ENCODE measurements at regions not wholly inside any gene's neighbourhood (a gene's known extent, or its start where the extent isn't known, plus 50 kb on each side); places are given as distances from the start of the nearest gene placed in this dataset.
"Not testable (repeated sequence)": the region's sequence is repeated elsewhere in the genome, so short reads cannot be mapped to it uniquely, and the experiment has no call there.

DNA sequence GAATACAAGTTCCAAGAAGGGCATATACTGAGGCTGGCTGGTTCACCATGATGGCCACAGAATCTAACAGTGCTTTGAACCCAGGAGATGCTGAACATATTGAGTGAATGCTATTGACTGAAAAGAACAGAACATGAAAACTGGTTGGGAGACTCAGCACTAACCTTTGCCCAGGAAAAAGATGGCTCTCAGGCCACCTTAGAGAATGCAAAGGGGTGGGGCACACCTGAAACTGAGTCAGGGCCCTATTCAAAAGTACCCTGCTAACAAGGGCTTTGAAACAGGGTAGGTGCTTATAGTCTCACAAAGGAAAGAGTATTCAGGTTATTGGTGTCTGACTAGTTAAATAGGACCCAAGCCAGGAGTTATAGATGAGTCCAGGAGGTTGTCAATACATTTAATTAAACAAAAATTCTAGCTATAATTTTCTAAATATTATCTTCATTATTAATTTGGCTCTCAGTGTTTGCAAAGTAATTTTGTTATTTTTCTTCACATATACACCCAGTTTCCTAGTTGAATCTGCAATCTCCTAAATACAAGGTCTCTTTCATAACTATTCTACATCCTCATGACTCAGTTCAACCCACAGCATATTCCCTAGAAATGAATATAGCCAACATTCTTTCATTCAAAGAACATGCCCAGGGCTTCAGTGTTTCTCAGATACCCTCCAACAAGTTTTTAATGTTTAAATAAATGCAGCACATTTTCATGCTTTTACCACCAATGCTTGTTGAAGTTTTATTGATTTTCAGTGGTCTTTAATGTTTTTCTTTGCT, 144.2 kb upstream of the RAPGEF2 start:
- no peak for DNase-seq

DNA sequence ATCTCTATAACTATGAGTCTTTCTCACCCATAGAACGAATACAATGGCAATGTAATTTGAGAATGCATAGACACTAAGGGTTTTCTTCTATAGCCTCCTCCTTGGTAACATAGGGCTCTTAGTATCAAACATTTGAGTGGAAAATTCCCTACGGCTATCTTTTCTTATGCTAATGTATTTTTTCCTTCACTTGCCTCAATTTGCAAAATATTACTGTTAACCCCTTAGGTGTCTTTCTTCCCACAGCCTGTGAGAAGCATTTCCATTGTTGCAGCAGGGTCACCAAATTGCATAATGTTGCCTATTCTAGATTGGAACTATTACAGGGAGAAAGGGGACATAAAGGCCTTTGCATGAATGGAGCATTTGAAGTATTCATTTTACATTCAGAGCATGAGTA, 140.5 kb upstream of the RAPGEF2 start:
- no peak for DNase-seq

DNA sequence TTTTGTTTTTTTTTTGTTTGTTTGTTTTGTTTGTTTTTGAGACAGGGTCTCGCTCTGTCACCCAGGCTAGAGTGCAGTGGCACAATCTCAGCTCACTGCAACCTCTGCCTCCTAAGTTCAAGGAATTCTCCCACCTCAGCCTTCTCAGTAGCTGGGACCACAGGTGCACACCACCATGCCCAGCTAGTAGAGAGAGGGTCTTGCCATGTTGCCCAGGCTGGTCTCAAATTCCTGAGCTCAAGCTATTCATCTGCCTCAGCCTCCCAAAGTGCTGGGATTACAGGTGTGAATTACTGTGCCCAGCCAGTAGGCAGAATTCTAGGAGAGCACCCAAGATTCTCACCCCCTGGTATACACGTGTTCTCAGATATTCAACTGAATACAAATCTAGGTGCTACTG, 139.6 kb upstream of the RAPGEF2 start:
- not testable (repeated sequence) for DNase-seq

DNA sequence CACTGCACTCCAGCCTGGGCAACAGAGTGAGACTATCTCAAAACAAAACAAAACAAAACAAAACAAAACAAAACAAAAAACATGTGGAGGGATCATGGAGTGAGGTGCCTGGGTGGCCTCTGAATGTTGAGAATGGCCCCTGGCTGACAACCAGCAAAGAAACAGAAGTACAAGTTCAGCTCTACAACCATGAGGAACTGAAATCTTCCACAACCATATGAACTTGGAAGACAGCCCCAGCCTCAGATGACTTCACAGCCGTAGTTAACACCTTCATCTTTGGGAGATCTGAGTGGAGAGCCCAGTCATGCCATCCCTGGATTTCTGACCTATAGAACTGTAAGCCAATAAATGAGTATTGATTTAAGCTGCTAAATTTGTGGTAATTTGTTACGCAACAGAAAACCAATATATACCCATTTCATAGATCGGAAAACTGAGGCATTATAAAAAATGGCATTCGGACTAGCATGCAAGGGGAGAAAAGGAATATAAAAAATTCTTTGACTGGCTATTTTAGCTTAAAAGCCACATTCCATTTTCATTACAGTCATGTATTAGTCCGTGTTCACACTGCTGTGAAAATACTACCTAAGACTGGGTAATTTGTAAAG, 138.7 kb upstream of the RAPGEF2 start:
- DNase-seq, result no peak

DNA sequence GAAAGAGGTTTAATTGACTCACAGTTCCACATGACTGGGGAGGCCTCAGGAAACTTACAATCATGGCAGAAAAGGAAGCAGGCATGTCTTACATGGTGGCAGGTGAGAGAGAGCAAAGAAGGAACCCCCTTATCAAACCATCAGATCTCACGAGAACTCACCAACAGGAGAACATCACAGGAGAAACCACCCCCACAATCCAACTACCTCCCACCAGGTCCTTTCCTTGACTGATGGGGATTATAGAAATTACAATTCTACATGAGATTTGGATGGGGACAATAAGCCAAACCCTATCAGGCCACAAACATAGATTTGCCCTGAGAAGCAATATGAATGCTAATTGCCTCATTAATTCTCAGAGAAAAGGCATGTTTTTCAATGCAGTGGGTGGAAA, 138.2 kb upstream of the RAPGEF2 start:
- no peak for DNase-seq

DNA sequence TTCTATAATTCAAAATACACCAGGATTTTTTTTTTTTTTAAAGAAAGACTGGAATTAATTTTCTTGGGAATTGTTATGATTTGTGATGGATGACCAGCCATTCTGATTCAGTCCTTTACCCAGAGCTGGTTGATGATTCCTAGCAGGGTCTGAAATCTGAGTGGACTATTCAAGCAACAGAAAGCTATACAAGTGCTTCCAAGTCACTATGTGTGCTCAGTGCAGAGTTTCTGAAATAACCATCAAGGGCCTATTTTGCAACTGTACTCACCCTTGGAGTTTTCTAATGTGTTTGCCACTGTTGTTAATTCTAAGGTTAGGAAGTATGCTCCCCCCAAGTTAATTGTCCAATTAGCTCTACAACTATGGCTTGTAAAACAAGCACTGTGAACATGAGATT, 137.7 kb upstream of the RAPGEF2 start:
- no peak for DNase-seq

DNA sequence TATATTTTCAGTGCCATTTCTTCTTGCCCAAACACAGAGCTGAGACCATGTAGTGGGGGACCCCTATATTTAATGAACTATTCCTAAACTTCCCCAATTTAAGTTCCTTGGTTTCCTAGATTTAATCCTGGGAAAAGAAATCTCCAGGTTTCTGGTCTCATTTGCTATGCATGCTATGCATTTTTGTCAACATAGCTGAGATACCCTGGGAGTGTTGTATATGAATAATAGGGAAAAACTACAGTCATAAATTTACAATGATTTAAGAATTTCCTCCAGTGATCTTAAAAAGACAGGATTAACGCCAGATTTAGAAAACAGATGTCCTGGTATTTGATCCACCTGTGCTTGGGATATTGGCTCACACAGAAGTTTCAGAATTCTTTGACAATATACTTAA, 136.8 kb upstream of the RAPGEF2 start:
- DNase-seq, result no peak

DNA sequence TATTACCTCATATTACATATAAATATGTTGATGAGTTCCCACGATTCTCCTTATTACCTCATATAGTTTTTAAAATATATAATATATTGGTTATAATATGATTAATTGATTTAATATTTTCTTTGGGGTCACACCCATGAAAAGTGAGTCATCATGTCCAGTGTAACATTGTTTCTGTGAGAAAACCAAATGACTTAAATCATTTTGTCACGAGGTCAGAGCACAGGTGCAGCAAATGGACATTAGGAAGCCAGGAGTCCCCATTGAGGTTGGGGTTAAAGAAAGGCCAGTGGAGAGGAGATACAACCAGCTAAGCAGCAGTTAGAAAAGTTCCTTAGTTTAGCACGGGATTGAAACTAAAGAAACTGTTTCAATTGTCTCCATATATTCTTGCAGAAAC, 133.9 kb upstream of the RAPGEF2 start:
- DNase-seq, result no peak

DNA sequence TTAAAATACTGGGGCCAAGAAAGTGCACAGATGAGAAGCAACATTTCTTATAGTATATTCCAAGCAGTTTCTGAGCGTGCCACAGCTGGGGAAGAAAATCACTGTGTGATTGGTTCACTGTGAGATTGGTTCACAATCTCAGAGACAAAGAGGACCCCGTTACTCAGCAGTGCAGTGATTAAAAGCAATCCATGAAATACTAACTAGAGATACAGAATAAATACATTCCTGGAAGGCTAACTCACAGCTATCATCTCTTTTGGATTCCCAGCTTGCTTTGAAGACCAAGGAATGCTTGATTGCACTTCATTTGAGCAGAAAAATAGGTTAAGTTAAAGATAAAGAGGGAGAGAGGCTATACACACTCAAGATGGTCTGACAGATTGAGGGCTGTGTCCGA, 132.1 kb upstream of the RAPGEF2 start:
- no peak for DNase-seq

DNA sequence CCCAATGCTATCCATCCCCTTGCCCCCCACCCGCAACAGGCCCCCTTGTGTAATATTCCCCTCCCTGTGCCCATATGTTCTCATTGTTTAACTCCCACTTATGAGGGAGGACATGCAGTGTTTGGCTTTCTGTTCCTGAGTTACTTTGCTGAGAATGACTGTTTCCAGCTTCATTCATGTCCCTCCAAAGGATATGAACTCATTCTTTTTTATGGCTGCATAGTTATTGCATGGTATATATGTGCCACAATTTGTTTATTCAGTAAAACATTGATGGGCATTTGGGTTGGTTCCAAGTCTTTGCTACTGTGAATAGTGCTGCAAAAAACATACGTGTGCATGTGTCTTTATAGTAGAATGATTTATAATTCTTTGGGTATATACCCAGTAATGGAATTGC, 128.4 kb upstream of the RAPGEF2 start:
- not testable (repeated sequence) for DNase-seq

DNA sequence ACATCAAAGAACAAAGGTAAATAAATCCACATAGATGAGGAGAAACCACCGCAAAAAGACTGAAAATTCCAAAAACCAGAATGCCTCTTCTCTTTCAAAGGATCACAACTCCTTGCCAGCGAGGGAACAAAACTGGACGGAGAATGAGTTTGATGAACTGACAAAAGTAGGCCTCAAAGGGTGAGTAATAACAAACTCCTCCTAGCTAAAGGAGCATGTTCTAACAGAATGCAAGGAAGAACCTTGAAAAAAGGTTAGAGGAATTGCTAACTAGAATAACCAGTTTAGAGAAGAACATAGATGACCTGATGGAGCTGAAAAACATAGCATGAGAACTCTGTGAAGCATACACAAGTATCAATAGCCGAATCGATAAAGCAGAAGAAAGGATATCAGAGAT, 122.2 kb upstream of the RAPGEF2 start:
- DNase-seq, result not testable (repeated sequence)

DNA sequence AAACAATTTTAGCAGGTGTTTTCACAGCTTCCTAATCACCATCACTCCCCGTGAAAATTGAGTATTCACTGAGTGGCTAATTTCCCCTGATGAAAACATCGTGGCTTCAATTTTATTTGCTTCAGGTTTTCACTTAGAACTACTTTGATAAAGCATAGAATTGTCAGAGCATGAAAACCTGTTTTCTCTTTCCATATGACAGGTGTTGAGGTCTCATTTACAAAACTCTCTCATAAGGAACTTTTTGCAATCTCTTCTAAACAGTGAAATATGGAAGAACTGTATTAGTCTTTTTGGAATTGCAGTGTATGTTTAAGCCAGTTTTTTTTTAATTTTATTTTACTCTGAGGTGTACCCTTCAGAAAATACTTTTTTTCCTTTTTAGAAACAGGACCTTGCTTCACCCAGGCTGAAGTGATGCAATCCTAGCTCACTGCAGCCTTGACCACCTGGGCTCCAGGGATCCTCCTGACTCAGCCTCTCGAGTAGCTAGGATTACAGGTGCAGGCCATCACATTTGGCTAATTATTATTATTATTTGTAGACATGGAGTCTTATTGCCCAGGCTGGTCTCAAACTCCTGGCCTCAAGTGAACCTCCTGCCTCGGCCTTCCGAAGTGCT, 111.2 kb upstream of the RAPGEF2 start:
- DNase-seq, result no peak

DNA sequence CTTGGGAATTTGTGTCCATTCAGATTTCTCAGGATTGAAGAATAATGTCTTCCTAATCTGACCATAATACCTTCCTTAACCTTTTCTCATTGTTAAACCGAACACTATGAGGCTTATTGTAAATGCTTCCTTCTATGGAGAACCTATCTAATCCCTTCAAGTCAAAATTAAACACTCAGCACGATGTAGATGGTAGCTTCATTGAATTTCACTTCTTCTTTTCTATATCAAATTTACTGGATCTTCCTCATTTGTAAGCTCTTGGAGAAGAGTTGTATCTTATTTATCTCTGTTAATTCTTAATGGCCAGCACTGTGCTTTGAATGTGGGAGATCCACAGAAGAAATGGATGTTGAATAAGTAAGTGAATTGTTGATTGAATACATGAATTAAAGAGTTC, 109.0 kb upstream of the RAPGEF2 start:
- no peak for DNase-seq

DNA sequence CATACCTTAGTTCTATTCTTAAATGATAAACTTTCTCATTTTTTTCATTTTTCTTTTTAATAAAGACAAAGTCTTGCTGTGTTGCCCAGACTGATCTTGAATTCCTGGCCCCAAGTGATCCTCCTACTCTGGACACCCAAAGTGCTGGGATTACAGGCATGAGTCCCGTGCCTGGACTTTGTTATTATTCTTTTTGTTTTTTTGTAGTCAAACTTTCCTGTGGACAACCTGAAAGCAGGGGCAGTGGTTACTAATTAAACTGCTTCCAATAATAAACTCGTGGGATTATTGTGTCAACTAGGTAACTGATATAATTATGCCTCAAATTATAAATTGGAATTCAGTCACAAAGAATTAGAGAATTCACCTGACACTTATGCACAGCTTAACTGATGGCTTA, 107.8 kb upstream of the RAPGEF2 start:
- no peak for DNase-seq

DNA sequence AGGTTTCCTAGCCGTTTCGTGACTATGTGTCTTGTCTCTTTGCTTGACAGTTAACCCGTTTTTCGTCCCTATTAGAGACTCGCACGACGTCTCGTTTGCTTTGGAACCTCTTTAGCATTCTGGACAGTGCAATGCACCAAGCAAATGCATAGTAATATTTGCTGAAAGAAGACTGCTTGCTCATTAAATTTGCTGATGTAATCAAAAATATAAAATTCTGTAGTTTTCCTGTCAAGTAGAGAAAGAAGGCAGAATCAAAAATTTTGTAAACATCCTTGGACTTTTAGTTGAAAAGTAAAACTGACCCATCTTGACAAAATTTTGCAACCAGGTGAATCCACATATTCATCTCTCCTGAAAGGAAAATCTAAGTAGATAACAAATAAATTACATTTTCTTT, 106.9 kb upstream of the RAPGEF2 start:
- DNase-seq, result no peak

DNA sequence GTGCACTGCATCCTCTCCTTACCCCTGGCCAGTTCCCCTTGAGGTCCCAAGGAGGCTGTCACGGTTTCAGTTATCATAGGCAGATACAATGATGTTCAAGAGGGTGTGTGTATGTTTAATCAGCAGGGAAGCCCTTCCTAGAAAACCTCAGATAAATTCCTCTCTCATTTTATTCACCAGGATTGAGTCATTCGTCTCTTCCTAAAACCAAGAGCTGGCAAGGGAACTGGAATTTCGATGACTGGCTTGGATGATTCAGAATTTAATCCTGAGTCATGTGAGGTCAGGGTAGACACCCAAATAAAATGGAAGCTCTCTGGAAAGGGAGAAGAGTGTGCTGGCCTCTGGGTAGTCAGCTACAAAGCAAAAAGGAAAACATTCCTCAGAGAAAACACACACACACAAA, 106.2 kb upstream of the RAPGEF2 start:
- no peak for DNase-seq

DNA sequence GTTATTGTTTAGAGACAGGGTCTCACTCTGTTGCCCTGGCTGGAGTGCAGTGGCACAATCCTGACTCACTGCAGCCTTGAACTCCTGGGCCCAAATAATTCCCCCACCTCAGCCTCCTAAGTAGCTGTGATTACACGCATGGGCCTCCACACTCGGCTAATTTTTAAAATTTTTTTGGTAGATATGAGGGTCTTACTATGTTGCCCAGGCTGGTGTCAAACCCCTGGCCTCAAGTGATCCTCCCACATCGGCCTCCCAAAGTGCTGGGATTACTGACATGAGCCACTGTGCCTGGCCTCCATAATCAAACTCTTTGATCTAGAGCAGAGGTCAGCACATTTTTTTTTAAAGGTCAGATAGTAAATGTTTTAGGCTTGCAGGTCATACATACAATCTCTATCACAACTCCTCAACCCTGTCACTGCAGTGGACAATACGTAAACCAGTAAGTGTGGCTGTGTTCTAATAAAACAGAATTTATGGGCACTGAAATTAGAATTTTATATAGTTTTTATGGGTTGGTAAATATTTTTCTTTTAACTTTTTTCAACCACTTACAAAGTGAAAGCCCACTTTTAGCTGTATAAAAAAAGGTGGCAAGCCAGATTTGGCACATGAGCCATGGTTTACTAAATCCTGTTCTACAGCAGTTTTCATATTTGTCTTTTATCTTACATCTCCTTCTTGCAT, 105.1 kb upstream of the RAPGEF2 start:
- no peak for DNase-seq

DNA sequence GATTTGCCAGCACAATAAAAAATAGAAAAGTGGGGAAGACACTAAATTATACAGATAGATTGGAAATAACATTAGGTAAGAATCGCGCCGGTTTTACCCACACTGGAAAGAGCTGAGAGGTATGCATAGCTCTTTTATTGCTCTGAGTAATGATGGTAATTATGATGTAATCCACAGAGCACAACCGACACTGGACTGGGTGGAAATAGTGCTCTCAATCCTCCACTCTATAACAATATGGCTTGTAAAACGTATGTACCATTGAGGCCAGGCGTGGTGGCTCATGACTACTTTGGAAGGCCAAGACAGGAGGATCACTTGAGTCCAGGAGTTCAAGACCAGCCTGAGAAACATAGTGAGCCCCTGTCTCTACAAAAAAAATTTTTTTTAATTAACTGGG, 104.3 kb upstream of the RAPGEF2 start:
- DNase-seq, result no peak

DNA sequence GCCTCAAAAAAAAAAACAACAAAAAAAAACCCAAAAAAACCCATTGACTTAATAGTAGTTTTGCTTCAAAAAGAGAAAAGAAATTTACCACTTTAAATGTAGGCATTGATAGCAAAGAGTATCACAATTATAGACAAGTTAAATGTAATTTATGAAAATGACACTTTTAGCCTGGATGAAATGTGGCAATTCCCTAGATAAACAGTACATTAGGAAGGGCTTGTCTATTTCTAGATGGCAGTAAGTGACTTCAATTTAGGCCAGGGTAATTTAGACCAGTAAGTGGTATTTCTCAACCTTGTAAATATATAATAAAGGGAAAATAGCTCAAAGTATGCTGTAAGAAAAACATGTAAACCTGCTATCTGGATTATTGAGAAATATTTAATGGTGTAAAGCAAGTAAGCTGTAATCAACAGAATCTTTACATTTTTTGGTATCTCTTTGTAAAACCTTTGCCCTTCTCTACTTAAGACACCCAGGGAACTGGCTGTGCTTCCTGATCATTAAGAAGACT, 103.7 kb upstream of the RAPGEF2 start:
- DNase-seq, result no peak

DNA sequence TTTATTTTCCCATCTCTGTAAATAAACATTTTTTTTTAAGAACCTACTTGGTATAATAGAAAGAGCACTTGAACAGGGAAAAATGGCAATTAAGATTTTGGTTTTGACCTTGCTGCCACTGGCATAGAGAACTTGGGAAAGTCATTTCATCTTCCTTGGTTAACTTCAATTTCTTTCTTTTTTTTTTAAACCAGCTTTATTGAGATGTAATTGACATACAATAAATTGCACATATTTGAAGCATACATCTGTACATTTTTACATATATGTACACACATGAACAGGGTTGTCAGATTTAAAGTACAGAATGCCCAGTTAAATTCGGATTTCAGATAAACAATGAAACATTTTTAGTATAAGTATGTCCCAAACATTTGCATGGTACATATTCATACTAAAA, 103.0 kb upstream of the RAPGEF2 start:
- no peak for DNase-seq

DNA sequence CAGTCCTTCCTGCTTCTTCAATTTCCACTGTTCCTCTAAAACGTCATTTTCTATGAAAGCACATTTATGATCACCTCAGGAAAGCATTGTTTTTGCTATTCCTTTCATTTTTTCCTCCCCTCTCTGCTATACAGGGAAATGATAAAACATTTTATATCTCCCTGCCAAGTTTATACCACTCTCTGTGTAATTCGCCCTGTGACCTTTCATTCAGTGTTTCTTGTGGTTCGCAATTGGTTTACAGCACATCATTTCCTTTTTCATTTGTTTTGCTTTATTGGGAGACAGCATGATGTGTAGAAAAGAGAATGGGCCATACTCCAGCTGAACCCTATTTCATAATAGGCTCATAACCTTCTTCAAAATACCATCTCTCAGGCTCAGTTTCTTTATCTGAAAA, 99.9 kb upstream of the RAPGEF2 start:
- DNase-seq, result no peak

DNA sequence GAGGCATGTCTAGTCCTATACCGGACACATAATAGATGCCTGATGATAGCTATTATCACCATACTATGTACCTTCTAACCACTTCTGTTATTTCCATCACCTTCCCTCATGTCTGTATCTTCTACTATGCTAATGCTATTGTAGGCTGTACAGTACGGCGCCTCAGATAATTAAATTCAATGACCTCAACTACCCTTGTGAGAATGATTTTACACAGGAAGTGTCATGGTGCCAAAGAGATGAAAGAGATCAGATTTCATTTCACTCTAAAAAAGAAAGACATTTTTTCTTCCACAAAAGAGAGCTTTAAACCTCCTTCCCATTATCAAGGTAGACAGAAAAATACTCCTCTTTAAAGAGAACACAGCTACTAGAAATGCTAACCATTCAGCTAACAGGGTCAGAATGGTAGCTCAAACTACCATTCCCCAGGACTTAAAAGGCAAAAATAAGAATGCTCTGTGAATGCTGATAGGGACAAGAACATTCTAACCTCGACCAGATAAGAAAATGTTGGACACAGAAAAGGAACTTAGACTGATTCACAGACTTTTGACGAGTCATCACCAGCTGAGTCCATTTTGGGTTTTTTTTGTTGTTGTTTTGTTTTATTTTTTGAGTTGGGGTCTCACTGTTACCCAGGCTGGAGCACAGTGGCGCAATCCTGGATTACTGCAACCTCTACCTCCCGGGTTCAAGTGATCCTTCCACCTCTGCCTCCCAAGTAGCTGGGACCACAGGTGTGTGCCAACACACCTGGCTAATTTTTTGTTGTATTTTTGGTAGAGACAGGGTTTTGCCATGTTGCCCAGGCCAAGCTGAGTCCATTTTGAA, 99.2 kb upstream of the RAPGEF2 start:
- peak; percentile 84 for DNase-seq

DNA sequence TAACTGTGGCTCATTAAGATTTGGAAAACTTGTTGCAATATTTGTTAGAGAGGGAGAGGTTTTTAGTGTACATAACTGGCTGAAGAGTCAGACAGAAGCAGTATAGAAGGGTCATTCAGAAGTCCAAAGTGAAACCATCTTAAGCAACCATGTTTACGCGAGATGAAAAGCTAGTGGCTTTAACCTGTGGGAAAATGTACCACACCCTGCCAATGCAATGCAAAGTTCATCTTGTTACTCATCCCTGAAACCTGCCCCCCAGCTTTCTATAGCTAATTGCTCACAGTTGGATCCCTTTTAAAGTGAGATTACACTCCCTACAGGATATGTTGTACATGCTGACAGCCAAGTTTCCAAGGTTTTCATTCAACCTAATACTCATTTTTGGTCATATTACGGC, 96.7 kb upstream of the RAPGEF2 start:
- no peak for DNase-seq

Data from hematopoietic multipotent progenitor cell treated with erythropoietin and hydrocortisone succinate and interleukin-3 and kit ligand, for 6 days (in vitro differentiated cells).